Suprapubic skin (tissue), 3 donors: ENCODE measurements at regions not wholly inside any gene's neighbourhood (a gene's known extent, or its start where the extent isn't known, plus 50 kb on each side); places are given as distances from the start of the nearest gene placed in this dataset.

Source experiments
- CTCF ChIP-seq, 2 donors: fragments of 200-600 bp in 1 of 2; fragments of 450-650 bp in 1 of 2; sonication (generic) in 1 of 2; IDR thresholded peaks; one replicate each; pipeline ENCODE4 v1.5.1; 2016 to 2019; ENCODE audit warnings: antibody characterized with exemption in 2 of 2, mild to moderate bottlenecking in 1 of 2, moderate library complexity in 1 of 2
- POLR2A ChIP-seq, 2 donors: fragments of 450-650 bp; IDR thresholded peaks; one replicate each; pipeline ENCODE4 v1.6.1; 2017; ENCODE audit warnings: antibody characterized with exemption in 2 of 2, mild to moderate bottlenecking in 2 of 2, moderate library complexity in 2 of 2

- TF ChIP-seq CTCF (IDR thresholded peaks at IDR 0.05) = no peak
- no peak for TF ChIP-seq POLR2A (IDR thresholded peaks at IDR 0.05)
Measured at GRCh38 chr16:5305023-5305422, 207.4 kb upstream of the EEF2KMT start.
